ENCODE measurements at regions not wholly inside any gene's neighbourhood (a gene's known extent, or its start where the extent isn't known, plus 50 kb on each side); places are given as distances from the start of the nearest gene placed in this dataset.

DNA sequence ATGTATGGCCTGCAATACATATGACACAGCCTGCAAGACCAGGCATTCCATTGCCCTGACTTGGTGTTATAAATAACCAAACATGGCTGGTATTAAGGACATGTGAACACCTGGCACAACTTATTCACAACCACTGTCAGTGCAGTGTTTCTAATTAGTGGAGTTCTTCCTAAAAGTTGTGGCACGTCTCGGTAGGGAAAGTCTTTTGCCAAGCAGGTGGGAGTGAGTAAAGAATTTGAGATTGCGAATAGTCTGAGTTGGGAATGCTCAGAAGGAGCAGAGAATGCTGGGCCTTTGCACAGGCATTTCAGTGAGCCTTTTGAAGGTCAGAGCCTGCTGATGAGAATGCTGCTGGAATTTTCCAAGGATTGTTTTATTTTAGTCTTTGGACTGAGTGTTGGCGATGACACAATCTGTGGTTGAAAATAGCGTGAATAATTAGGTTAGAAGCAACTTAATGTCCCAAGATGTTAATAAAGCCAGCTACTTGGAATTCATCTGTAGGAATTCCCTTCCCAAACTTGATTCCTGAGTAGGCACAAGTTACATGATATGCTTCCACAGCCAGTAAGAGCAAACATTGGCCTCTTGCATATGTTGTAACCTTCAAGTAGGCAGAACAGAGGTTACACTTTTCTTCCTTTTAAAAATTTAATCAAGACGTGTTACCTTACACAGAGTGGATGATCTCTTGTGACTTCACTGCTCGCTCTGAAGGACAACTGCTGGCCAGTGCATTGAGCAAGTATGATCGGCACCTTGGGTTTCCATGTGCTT lies 83.6 kb upstream of the PGRMC2 start:
- Histone ChIP-seq H4K20me1 (replicated peaks; ENCODE audit: control insufficient read depth, insufficient read depth, low read length) (no peaks in the 10 kb centered on the region), H2AFZ (ENCODE audit: low read depth, low read length) (no peak overlapping the region), H3K9me3 (replicated peaks; ENCODE audit: control insufficient read depth, insufficient read depth, low read depth, low read length) (peaks cover 7% of the 10 kb centered on the region), H3K27me3 (ENCODE audit: control insufficient read depth in 2 of 2, insufficient read depth in 2 of 2, low read length in 2 of 2) (no peaks in the 10 kb centered on the region), H3K27ac (ENCODE audit: extremely low read depth, low read depth, low read length) (no peak overlapping the region), H3K4me3 (no peak overlapping the region), H3K9ac (ENCODE audit: insufficient read depth in 1 of 2, low read depth in 2 of 2, low read length in 2 of 2) (no peak overlapping the region), H3K4me1 (replicated peaks in 1 of 2; ENCODE audit: control insufficient read depth in 2 of 2, insufficient read depth in 2 of 2, low read length in 2 of 2) (no peaks in the 10 kb centered on the region), H3K36me3 (ENCODE audit: control insufficient read depth, insufficient read depth, low read length) (no peaks in the 10 kb centered on the region), H3K79me2 (ENCODE audit: control insufficient read depth, insufficient read depth, low read length) (no peaks in the 10 kb centered on the region), H3K9me1 (ENCODE audit: control insufficient read depth, insufficient read depth, low read length) (no peaks in the 10 kb centered on the region), H3K4me2 (ENCODE audit: insufficient read depth, low read length) (no peak overlapping the region)
- ATAC-seq (no peak), DNase-seq (ENCODE audit: extremely low read depth in 1 of 4, low spot score in 3 of 4) (no peak), FAIRE-seq (no peak)
- BruUV-seq (replicated peaks): no TSS peak
- intact Hi-C loops (cut with micrococcal nuclease): no loop called here
- TF ChIP-seq ZNF384 (IDR thresholded peaks at IDR 0.05; ENCODE audit: low read depth, low read length) (no peak), NUFIP1 (IDR thresholded peaks at IDR 0.05; ENCODE audit: partially characterized antibody) (no peak), REST (IDR thresholded peaks at IDR 0.05; ENCODE audit: borderline replicate concordance) (no peak), REST (CRISPR knock-in tag; IDR thresholded peaks at IDR 0.05; ENCODE audit: low read depth) (no peak), ZBTB17 (CRISPR knock-in tag; IDR thresholded peaks at IDR 0.05) (no peak), JUNB (CRISPR knock-in tag; conservative IDR thresholded peaks at IDR 0.05) (no peak), RFX1 (IDR thresholded peaks at IDR 0.05) (no peak), SMC3 (conservative IDR thresholded peaks at IDR 0.05; ENCODE audit: insufficient read depth, low read depth, low read length) (no peak), NCOR1 (IDR thresholded peaks at IDR 0.05) (no peak), JUN (IDR thresholded peaks at IDR 0.05; ENCODE audit: borderline replicate concordance, low read depth, low read length) (no peak), JUN (CRISPR knock-in tag; IDR thresholded peaks at IDR 0.05; ENCODE audit: borderline replicate concordance) (no peak), NRF1 (conservative IDR thresholded peaks at IDR 0.05 in 1 of 2, IDR thresholded peaks at IDR 0.05 in 1 of 2) (no peak), IRF2 (CRISPR knock-in tag; IDR thresholded peaks at IDR 0.05) (no peak), STAG1 (CRISPR knock-in tag; IDR thresholded peaks at IDR 0.05; ENCODE audit: borderline replicate concordance) (no peak), TAF15 (IDR thresholded peaks at IDR 0.05; ENCODE audit: low read depth, low read length) (no peak)
- TF ChIP-seq, protein P1, sequence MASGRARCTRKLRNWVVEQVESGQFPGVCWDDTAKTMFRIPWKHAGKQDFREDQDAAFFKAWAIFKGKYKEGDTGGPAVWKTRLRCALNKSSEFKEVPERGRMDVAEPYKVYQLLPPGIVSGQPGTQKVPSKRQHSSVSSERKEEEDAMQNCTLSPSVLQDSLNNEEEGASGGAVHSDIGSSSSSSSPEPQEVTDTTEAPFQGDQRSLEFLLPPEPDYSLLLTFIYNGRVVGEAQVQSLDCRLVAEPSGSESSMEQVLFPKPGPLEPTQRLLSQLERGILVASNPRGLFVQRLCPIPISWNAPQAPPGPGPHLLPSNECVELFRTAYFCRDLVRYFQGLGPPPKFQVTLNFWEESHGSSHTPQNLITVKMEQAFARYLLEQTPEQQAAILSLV (tag; IDR thresholded peaks at IDR 0.05): no peak
- in situ Hi-C loops (cut with MboI): no loop called here
- 35% methylated on average over 8 of the region's 8 CpGs for WGBS (ENCODE audit: insufficient coverage, low coverage, missing lambda C conversion rate)
- ChIA-PET CTCF (ENCODE audit: low intra/inter-chr PET ratio) (no interaction called here), POLR2A (no interaction called here)
